ENCODE measurements at regions not wholly inside any gene's neighbourhood (a gene's known extent, or its start where the extent isn't known, plus 50 kb on each side); places are given as distances from the start of the nearest gene placed in this dataset.

DNA sequence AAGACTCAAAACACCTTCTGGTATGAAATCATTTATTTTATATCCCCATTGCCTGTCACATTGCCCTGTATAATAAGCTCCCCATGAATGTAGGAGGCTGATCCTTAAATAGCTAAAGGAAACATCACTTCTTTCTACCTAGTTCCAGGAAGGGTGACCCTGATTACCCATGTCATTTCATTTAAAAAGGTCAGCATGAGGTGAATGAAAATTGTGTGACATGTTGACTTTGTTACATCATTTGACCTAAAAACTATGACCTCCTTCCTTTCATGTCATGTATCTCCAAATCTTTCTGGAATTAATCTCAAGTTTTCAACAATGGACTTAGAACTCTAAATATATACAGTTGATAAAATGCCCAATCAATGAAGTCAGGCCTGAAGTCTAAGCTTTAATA is 161.5 kb downstream of the AHR start:
- DNase-seq (ENCODE audit: low spot score): no peak
- TF ChIP-seq CTCF (IDR thresholded peaks at IDR 0.05; ENCODE audit: poor library complexity) (no peak), EZH2phosphoT487 (IDR thresholded peaks at IDR 0.05; ENCODE audit: low read depth, severe bottlenecking, unreplicated experiment) (no peak), EZH2 (IDR thresholded peaks at IDR 0.05; ENCODE audit: borderline replicate concordance) (no peak)
- no peak overlapping the region for H2AFZ ChIP-seq

GRCh38 chr7:17460665-17461064 is 162.2 kb downstream of the AHR start:
- no peak for DNase-seq (ENCODE audit: low spot score)
- no peaks in the 10 kb centered on the region for H3K9me2 ChIP-seq (replicated peaks; ENCODE audit: insufficient read depth)
- no peaks in the 10 kb centered on the region for H3K9me3 ChIP-seq (ENCODE audit: low read depth)
- no peaks in the 10 kb centered on the region for H3K36me3 ChIP-seq (replicated peaks; ENCODE audit: insufficient read depth, low read depth)
- H3K27me3 ChIP-seq: no peaks in the 10 kb centered on the region
- no peaks in the 10 kb centered on the region for H3K4me1 ChIP-seq (ENCODE audit: insufficient read depth)
- H3K4me2 ChIP-seq: no peak overlapping the region
- WGBS (ENCODE audit: low lambda C conversion rate, missing lambda C conversion rate): 92% methylated on average over 4 of the region's 4 CpGs
- H3K4me3 ChIP-seq: no peak overlapping the region
- TF ChIP-seq EZH2phosphoT487 (IDR thresholded peaks at IDR 0.05; ENCODE audit: low read depth, severe bottlenecking, unreplicated experiment) (no peak), EZH2 (IDR thresholded peaks at IDR 0.05; ENCODE audit: borderline replicate concordance) (no peak), CTCF (IDR thresholded peaks at IDR 0.05; ENCODE audit: poor library complexity) (no peak)
- no peaks in the 10 kb centered on the region for H4K20me1 ChIP-seq (ENCODE audit: insufficient read depth, poor library complexity, severe bottlenecking)
- no peak overlapping the region for H3K27ac ChIP-seq
- H3K79me2 ChIP-seq: no peaks in the 10 kb centered on the region
- no peak overlapping the region for H2AFZ ChIP-seq

More for the DNA sequence above, 161.5 kb downstream of the AHR start:
- no peaks in the 10 kb centered on the region for H3K9me2 ChIP-seq (replicated peaks; ENCODE audit: insufficient read depth)
- H3K4me1 ChIP-seq (ENCODE audit: insufficient read depth): no peaks in the 10 kb centered on the region
- no peaks in the 10 kb centered on the region for H3K27me3 ChIP-seq
- no peak overlapping the region for H3K4me2 ChIP-seq
- H3K36me3 ChIP-seq (replicated peaks; ENCODE audit: insufficient read depth, low read depth): no peaks in the 10 kb centered on the region
- no peaks in the 10 kb centered on the region for H3K9me3 ChIP-seq (ENCODE audit: low read depth)
- no peaks in the 10 kb centered on the region for H3K79me2 ChIP-seq
- H4K20me1 ChIP-seq (ENCODE audit: insufficient read depth, poor library complexity, severe bottlenecking): no peaks in the 10 kb centered on the region
- H3K4me3 ChIP-seq: no peak overlapping the region
- H3K27ac ChIP-seq: no peak overlapping the region

DNA sequence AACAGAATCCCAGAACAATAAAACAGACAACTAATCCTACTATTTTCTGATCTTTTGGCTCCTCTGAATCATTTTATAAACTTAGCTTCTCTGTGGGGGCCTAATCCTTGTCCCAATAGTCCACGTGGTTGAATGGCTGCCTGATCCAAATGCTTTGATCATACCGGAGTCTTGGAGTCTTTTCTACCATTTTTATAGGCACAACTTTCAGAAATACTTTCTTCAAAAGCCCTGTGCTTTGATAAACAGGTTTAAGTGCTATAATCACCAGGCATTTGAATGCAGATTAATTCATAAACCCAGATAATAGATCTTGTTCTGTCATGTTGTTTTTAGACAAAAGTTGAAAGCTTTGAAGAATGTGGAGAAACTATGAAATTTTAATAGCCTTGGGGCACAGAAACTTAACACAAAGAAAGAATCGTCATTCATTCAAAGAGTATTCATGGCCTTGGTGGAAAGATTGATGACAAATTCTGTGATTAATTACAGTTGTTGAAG is 163.7 kb downstream of the AHR start:
- no peaks in the 10 kb centered on the region for H3K36me3 ChIP-seq (replicated peaks; ENCODE audit: insufficient read depth, low read depth)
- H4K20me1 ChIP-seq (ENCODE audit: insufficient read depth, poor library complexity, severe bottlenecking): no peaks in the 10 kb centered on the region
- DNase-seq (ENCODE audit: low spot score): no peak
- H3K27me3 ChIP-seq: no peaks in the 10 kb centered on the region
- H2AFZ ChIP-seq: no peak overlapping the region
- TF ChIP-seq CTCF (IDR thresholded peaks at IDR 0.05; ENCODE audit: poor library complexity) (no peak), EZH2 (IDR thresholded peaks at IDR 0.05; ENCODE audit: borderline replicate concordance) (no peak), EZH2phosphoT487 (IDR thresholded peaks at IDR 0.05; ENCODE audit: low read depth, severe bottlenecking, unreplicated experiment) (no peak)
- H3K9me3 ChIP-seq (ENCODE audit: low read depth): no peaks in the 10 kb centered on the region
- no peaks in the 10 kb centered on the region for H3K4me1 ChIP-seq (ENCODE audit: insufficient read depth)
- no peak overlapping the region for H3K4me3 ChIP-seq
- no peak overlapping the region for H3K4me2 ChIP-seq
- no peaks in the 10 kb centered on the region for H3K9me2 ChIP-seq (replicated peaks; ENCODE audit: insufficient read depth)
- WGBS (ENCODE audit: low lambda C conversion rate, missing lambda C conversion rate): 40% methylated on average over 3 of the region's 3 CpGs
- no peak overlapping the region for H3K27ac ChIP-seq
- H3K79me2 ChIP-seq: no peaks in the 10 kb centered on the region
